ENCODE measurements at regions not wholly inside any gene's neighbourhood (a gene's known extent, or its start where the extent isn't known, plus 50 kb on each side); places are given as distances from the start of the nearest gene placed in this dataset.

- no peaks in the 10 kb centered on the region for H3K27me3 ChIP-seq (ENCODE audit: control insufficient read depth, insufficient read depth, low read length)
- ChIA-PET CTCF (interaction anchor here (1.1 kb wide), 1 partner anchor 9 kb away, joined by 3 read pairs; no protein-coding TSS in a partner anchor), POLR2A (no interaction called here)
- no peak for TF ChIP-seq CTCF (IDR thresholded peaks at IDR 0.05; ENCODE audit: insufficient read depth, low read depth, low read length)
- H3K4me3 ChIP-seq (ENCODE audit: low read depth, low read length) = no peak overlapping the region
- no peaks in the 10 kb centered on the region for H3K36me3 ChIP-seq (ENCODE audit: control insufficient read depth, insufficient read depth, low read length)
- no peak for DNase-seq (ENCODE audit: low read depth)
These were observed 177.4 kb upstream of the GLRA1 start for GRCh38 chr5:152102057-152102456.

- no peak for TF ChIP-seq CTCF (IDR thresholded peaks at IDR 0.05; ENCODE audit: insufficient read depth, low read depth, low read length)
- ChIA-PET POLR2A (no interaction called here), CTCF (no interaction called here)
- Histone ChIP-seq H3K4me3 (ENCODE audit: low read depth, low read length) (no peak overlapping the region), H3K36me3 (ENCODE audit: control insufficient read depth, insufficient read depth, low read length) (no peaks in the 10 kb centered on the region), H3K27me3 (ENCODE audit: control insufficient read depth, insufficient read depth, low read length) (no peaks in the 10 kb centered on the region)
- DNase-seq (ENCODE audit: low read depth) = no peak
These were observed 175.8 kb upstream of the GLRA1 start for GRCh38 chr5:152100462-152100861.

GRCh38 chr5:152097128-152097527 is 172.5 kb upstream of the GLRA1 start:
- TF ChIP-seq CTCF (IDR thresholded peaks at IDR 0.05; ENCODE audit: insufficient read depth, low read depth, low read length) = no peak
- CTCF ChIA-PET = no interaction called here
- H3K4me3 ChIP-seq (ENCODE audit: low read depth, low read length) = no peak overlapping the region

GRCh38 chr5:152094716-152095115 is 170.1 kb upstream of the GLRA1 start:
- no peak for DNase-seq (ENCODE audit: low read depth)
- Histone ChIP-seq H3K36me3 (ENCODE audit: control insufficient read depth, insufficient read depth, low read length) (no peaks in the 10 kb centered on the region), H3K4me3 (ENCODE audit: low read depth, low read length) (no peak overlapping the region), H3K27me3 (ENCODE audit: control insufficient read depth, insufficient read depth, low read length) (no peaks in the 10 kb centered on the region)
- CTCF ChIA-PET = no interaction called here
- TF ChIP-seq CTCF (IDR thresholded peaks at IDR 0.05; ENCODE audit: insufficient read depth, low read depth, low read length) = no peak
- POLR2A ChIA-PET = no interaction called here

More at GRCh38 chr5:152097128-152097527, 172.5 kb upstream of the GLRA1 start:
- Histone ChIP-seq H3K36me3 (ENCODE audit: control insufficient read depth, insufficient read depth, low read length) (no peaks in the 10 kb centered on the region), H3K27me3 (ENCODE audit: control insufficient read depth, insufficient read depth, low read length) (no peaks in the 10 kb centered on the region)
- POLR2A ChIA-PET = no interaction called here
- DNase-seq (ENCODE audit: low read depth) = no peak

- ChIA-PET CTCF (no interaction called here), POLR2A (no interaction called here)
- no peak for DNase-seq (ENCODE audit: low read depth)
- Histone ChIP-seq H3K36me3 (ENCODE audit: control insufficient read depth, insufficient read depth, low read length) (no peaks in the 10 kb centered on the region), H3K4me3 (ENCODE audit: low read depth, low read length) (no peak overlapping the region), H3K27me3 (ENCODE audit: control insufficient read depth, insufficient read depth, low read length) (no peaks in the 10 kb centered on the region)
- TF ChIP-seq CTCF (IDR thresholded peaks at IDR 0.05; ENCODE audit: insufficient read depth, low read depth, low read length) = no peak
These were observed 169.4 kb upstream of the GLRA1 start for GRCh38 chr5:152094060-152094459.

All from BJ (cell line).